Fibroblast of skin of scalp (primary cell): ENCODE measurements at regions not wholly inside any gene's neighbourhood (a gene's known extent, or its start where the extent isn't known, plus 50 kb on each side); places are given as distances from the start of the nearest gene placed in this dataset.

Source experiments
- DNase-seq: peaks from one replicate; pipeline ENCODE4 v3.0.0-alpha.2; 2013

GRCh38 chr18:70446063-70446462 lies 157.2 kb downstream of the SOCS6 start:
- DNase-seq: no peak

DNA sequence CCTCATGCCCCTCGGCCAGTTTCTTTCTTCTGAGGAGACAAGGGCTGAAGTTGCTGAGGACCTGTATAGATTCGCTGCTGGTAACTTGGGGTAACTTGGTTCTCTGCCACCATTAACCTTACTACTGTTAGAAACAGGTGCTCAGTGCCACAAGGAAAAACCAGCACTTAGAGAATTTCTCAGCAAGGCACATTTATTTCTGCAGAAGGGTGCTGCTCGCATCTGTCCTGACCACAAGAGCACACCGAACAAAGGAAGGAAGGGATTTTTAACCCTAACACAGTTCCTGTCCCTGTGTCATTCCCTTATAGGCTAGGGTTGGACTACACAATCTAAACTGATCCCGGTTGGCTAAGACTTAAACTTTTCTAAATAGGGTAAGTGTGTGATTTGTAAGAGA lies 154.1 kb downstream of the SOCS6 start:
- DNase-seq: no peak

- DNase-seq: no peak
Observed at GRCh38 chr18:70432804-70433400, 144.1 kb downstream of the SOCS6 start.

DNA sequence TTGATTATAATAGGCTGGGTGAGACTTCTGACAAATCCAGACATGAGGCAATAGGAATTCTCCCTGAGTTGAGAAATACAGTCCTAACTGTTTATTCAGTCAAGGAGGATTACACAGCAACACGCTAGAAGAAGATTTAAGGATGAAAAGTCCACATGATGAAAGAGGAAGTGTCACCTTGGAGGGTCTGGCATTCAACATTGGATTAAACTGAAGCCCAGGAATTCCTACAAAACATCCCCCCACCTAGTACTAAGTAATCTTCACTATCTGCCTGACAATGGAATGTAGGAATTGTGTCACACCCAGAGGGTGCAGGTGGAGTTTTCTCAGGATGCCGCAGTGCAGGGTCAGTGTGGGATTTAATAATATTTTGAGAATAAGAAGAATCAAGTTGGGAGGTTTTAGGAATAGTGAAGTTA lies 142.4 kb downstream of the SOCS6 start:
- DNase-seq: peak; percentile 33

GRCh38 chr18:70430501-70431173 lies 141.8 kb downstream of the SOCS6 start:
- DNase-seq: no peak

DNA sequence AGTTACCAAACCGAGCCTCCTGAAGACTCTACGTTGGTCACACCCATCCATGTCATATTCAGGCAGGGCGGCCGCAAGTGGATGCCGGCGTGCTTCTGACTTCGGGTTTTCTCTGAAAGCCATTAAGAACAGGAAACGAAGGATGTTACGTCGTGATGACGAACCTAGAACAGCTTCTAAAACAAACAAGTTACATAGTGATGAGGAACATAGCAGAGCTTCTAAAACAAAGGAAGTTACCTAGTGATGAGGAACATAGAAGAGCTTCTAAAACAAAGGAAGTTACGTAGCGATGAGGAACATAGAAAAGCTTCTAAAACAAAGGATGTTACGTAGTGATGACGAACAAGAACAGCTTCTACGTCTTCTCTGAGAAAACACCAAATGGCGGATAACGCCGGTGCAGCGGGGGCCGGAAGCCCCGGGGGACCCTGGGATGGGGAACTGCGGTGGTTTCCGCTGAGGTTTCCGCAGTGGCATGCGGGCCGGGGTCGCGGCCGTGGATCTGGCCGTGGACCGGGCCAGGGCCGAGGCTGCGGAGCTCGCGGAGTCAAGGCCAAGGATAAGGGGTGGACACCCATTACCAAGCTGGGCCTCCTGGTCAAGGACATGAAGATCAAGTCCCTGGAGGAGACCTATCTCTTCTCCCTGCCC lies 141.1 kb downstream of the SOCS6 start:
- no peak for DNase-seq

DNA sequence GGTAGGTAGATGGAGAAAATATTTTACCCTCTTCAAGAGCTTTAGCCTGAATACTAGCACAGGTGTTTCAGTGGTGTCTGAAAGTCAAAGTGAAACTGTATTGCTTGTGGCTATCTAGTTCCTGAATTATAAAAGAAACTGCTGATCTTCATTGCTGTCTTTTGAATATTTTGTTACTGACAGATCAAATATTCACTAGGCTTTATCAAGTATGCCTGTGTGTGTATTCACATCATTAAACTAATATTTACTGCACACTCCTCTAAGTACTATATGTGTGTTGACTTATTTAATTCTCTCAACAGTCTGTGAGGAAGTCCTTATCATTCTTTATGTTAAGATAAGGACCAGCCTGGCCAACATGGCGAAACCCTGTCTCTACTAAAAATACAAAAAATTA lies 139.6 kb downstream of the SOCS6 start:
- no peak for DNase-seq

- DNase-seq: no peak
Observed at GRCh38 chr18:70426818-70427217, 138.0 kb downstream of the SOCS6 start.

- DNase-seq: no peak
Observed at GRCh38 chr18:70425236-70425635, 136.4 kb downstream of the SOCS6 start.

DNA sequence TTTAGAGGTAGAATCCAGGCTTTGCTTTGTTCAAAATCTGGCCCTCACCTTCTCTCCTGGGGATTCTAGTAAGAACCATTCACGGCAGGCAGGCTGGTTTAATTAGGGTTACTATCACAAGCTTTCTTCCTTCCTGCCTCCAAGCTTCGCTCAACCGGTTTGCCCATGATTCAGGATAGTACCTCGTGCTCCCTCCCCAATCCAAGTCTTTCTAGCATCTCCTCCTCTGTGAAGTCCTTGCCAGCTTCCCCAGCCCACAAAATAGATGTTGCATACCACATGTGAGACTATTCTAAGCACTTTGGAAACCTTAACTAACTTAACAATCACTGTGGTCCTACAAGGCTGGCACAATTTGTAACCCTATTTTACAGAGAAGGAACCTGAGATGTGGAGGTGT lies 135.1 kb downstream of the SOCS6 start:
- DNase-seq: no peak

- DNase-seq: no peak
Observed at GRCh38 chr18:70423120-70423519, 134.3 kb downstream of the SOCS6 start.

GRCh38 chr18:70422391-70422965 lies 133.6 kb downstream of the SOCS6 start:
- DNase-seq: no peak

- DNase-seq: peak; percentile 83
Observed at GRCh38 chr18:70421471-70422390, 132.9 kb downstream of the SOCS6 start.

DNA sequence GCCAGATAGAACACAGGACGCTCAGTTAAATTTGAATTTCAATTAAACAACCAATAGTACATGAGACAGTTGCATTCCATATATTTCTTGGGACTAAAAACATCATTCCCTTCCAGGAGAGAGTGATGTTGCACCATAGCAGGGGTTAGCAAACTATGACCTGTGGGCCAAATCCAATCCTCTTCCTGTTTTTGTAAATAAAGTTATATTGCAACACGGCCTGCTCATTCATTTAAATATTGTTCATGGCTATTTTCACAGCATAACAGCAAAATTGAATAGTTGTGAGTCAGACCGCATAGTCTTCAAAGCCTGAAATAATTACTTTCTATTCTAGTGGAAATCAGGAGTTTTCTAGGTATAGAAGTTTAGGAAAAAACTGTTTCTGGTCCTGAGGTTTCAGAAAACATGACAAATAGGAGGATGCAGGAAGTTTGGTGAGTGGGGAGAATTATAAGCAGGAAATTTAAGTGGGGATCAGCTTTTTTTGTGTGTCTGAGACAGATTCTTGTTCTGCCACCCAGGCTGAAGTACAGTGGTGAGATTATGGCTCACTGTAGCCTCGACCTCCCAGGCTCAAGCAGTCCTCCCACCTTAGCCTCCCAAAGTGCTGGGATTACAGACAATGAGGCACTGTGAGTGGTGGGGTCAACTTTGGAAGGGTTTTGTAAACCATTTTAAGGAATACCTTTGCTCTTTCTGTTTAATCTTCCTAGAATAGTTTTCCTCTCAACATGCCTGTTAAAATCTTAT lies 131.5 kb downstream of the SOCS6 start:
- peak; percentile 33 for DNase-seq

DNA sequence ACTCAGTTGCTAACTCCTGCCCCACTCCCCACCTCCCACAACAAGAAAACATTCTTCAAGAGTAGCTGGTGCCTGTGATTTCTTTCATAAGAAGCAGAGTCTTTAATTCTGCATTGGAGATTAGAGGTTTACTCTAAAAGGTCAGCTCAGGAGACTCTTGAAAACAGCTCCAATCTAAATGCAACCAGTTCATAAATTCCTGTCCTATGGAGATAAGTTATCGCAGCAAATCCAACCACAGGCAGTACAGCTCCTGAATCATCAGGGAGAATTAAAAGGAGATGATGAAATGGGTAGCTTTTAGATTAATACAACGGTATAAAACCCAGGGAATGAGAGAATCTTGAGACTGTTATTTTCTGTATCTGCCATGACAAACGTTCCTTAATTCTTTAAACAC lies 130.7 kb downstream of the SOCS6 start:
- DNase-seq: peak; percentile 47

DNA sequence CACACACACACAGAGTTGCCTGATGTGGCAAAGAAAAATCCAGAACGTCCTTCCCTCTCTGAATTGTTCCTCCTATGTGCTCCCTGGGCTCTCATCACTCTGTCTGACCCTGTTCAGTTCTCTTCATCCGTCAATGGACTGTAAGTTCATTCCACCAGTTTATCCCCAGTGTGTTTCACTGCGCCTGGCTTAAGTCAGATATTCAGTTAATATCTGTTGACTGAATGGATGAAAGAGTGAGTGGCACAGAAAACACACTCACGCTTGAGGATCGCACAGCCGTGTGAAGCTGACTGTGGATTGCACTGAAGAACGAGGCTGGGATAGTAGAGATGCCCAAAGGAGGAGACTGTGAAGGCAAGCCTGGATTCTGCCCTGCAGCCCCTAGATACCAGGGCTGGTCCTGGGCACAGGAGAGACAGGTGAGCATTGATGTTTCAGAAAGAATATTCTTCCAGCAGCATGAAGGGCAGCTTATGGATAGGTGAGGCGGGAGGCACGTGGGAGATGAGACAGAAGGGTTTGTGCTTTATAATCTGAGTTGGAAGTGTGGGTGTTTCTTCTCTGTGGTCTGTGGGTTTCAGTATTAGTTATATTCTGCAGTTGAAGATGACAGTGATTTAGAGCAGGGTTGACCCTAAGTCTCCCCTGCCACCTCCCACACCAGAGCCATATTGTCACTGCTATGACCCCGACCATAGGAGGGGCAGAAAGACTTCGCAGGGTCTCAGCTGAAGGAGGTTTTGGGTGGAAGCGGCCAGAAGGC lies 129.9 kb downstream of the SOCS6 start:
- no peak for DNase-seq

GRCh38 chr18:70417847-70418246 lies 129.0 kb downstream of the SOCS6 start:
- no peak for DNase-seq

- DNase-seq: no peak
Observed at GRCh38 chr18:70416496-70416895, 127.7 kb downstream of the SOCS6 start.

GRCh38 chr18:70415823-70416488 lies 127.1 kb downstream of the SOCS6 start:
- DNase-seq: no peak

DNA sequence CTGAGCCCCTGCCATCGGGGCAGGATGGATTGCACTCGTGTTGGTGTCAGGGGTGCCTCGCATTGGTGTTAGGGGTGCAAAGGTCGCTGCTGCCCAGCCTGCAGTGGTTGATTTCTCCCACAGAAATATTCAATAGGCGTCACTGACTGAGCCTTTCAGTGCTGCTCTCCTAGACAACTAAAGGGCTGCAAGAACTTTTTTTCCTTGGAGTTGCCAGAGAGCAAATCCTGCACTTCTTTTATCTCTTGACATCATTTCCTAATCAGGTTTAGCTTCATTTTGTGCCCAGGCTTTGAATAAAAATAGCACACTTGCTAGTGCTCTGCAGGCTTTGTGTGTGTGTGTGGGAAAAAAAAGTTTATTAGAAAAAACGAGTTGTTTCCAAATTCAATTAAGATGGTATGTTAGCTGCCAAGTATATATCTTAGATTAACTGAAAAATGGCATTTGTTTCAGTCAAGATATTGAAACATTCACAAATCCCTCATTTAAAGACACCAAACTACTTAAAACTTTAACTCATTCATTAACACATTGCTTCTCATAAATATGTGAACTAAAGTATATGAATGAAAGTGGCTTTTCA lies 125.6 kb downstream of the SOCS6 start:
- no peak for DNase-seq
